ENCODE measurements at regions not wholly inside any gene's neighbourhood (a gene's known extent, or its start where the extent isn't known, plus 50 kb on each side); places are given as distances from the start of the nearest gene placed in this dataset.

- TF ChIP-seq CTCF (IDR thresholded peaks at IDR 0.05) (no peak), POLR2A (IDR thresholded peaks at IDR 0.05; ENCODE audit: low read depth) (no peak), POLR2AphosphoS5 (IDR thresholded peaks at IDR 0.05) (no peak)
These were observed 50.8 kb upstream of the ADGRL3 start for GRCh38 chr4:61149278-61149677.
